ENCODE measurements at regions not wholly inside any gene's neighbourhood (a gene's known extent, or its start where the extent isn't known, plus 50 kb on each side); places are given as distances from the start of the nearest gene placed in this dataset.

- H3K4me3 ChIP-seq (ENCODE audit: low read depth in 2 of 2, low read length in 2 of 2), result no peak overlapping the region
- no TSS peak for BruUV-seq (replicated peaks)
- no peaks in the 10 kb centered on the region for H3K36me3 ChIP-seq (ENCODE audit: control insufficient read depth, insufficient read depth, low read length)
- intact Hi-C loops (cut with micrococcal nuclease; ENCODE audit: unreplicated experiment), result no loop called here
- no peak for TF ChIP-seq SIN3A (IDR thresholded peaks at IDR 0.05; ENCODE audit: borderline replicate concordance, insufficient read depth, low read depth, low read length)
- no peak for TF ChIP-seq POLR2AphosphoS5 (IDR thresholded peaks at IDR 0.05; ENCODE audit: low read depth, low read length)
- no peak for TF ChIP-seq CTCF (IDR thresholded peaks at IDR 0.05)
- TF ChIP-seq, protein P1, sequence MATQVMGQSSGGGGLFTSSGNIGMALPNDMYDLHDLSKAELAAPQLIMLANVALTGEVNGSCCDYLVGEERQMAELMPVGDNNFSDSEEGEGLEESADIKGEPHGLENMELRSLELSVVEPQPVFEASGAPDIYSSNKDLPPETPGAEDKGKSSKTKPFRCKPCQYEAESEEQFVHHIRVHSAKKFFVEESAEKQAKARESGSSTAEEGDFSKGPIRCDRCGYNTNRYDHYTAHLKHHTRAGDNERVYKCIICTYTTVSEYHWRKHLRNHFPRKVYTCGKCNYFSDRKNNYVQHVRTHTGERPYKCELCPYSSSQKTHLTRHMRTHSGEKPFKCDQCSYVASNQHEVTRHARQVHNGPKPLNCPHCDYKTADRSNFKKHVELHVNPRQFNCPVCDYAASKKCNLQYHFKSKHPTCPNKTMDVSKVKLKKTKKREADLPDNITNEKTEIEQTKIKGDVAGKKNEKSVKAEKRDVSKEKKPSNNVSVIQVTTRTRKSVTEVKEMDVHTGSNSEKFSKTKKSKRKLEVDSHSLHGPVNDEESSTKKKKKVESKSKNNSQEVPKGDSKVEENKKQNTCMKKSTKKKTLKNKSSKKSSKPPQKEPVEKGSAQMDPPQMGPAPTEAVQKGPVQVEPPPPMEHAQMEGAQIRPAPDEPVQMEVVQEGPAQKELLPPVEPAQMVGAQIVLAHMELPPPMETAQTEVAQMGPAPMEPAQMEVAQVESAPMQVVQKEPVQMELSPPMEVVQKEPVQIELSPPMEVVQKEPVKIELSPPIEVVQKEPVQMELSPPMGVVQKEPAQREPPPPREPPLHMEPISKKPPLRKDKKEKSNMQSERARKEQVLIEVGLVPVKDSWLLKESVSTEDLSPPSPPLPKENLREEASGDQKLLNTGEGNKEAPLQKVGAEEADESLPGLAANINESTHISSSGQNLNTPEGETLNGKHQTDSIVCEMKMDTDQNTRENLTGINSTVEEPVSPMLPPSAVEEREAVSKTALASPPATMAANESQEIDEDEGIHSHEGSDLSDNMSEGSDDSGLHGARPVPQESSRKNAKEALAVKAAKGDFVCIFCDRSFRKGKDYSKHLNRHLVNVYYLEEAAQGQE (IDR thresholded peaks at IDR 0.05; ENCODE audit: insufficient read depth in 1 of 2, low read depth in 2 of 2, low read length in 1 of 2), result no peak
- TF ChIP-seq TCF7L2 (IDR thresholded peaks at IDR 0.05; ENCODE audit: low read depth, low read length), result no peak
- in situ Hi-C loops (cut with HindIII; ENCODE audit: low pct_unique_long_range_greater_than_20kb, low sequenced_read_pairs), result no loop called here
- H3K27ac ChIP-seq (ENCODE audit: low read length), result no peak overlapping the region
- H3K4me1 ChIP-seq (ENCODE audit: control insufficient read depth, insufficient read depth, low read length), result no peaks in the 10 kb centered on the region
- no peaks in the 10 kb centered on the region for H3K27me3 ChIP-seq (ENCODE audit: control insufficient read depth, insufficient read depth, low read length)
- ATAC-seq (no peak), DNase-seq (ENCODE audit: low read depth, low spot score) (no peak)
- CTCF ChIA-PET, result no interaction called here
- no peaks in the 10 kb centered on the region for H3K9me3 ChIP-seq (ENCODE audit: control insufficient read depth, insufficient read depth, low read depth, low read length)
- POLR2A ChIA-PET, result no interaction called here
Observed at GRCh38 chr16:47778106-47778801, 317.1 kb downstream of the PHKB start.

GRCh38 chr16:47777220-47777619 is 316.1 kb downstream of the PHKB start:
- Histone ChIP-seq H3K27me3 (ENCODE audit: control insufficient read depth, insufficient read depth, low read length) (no peaks in the 10 kb centered on the region), H3K9me3 (ENCODE audit: control insufficient read depth, insufficient read depth, low read depth, low read length) (no peaks in the 10 kb centered on the region), H3K36me3 (ENCODE audit: control insufficient read depth, insufficient read depth, low read length) (no peaks in the 10 kb centered on the region), H3K4me1 (ENCODE audit: control insufficient read depth, insufficient read depth, low read length) (no peaks in the 10 kb centered on the region), H3K4me3 (ENCODE audit: low read depth in 2 of 2, low read length in 2 of 2) (no peak overlapping the region), H3K27ac (ENCODE audit: low read length) (no peak overlapping the region)
- CTCF ChIA-PET, result no interaction called here
- TF ChIP-seq TCF7L2 (IDR thresholded peaks at IDR 0.05; ENCODE audit: low read depth, low read length), result no peak
- TF ChIP-seq, protein P1 (IDR thresholded peaks at IDR 0.05; ENCODE audit: insufficient read depth in 1 of 2, low read depth in 2 of 2, low read length in 1 of 2), result no peak
- BruUV-seq (replicated peaks), result no TSS peak
- DNase-seq (ENCODE audit: low read depth, low spot score), result no peak
- in situ Hi-C loops (cut with HindIII; ENCODE audit: low pct_unique_long_range_greater_than_20kb, low sequenced_read_pairs) (no loop called here), intact Hi-C loops (cut with micrococcal nuclease; ENCODE audit: unreplicated experiment) (no loop called here)
- POLR2A ChIA-PET, result no interaction called here
- no peak for ATAC-seq
